ENCODE measurements at regions not wholly inside any gene's neighbourhood (a gene's known extent, or its start where the extent isn't known, plus 50 kb on each side); places are given as distances from the start of the nearest gene placed in this dataset.

GRCh38 chr3:110332629-110333028, 739.0 kb upstream of the NECTIN3 start:
- Histone ChIP-seq H3K27ac (ENCODE audit: low read depth, low read length, poor library complexity, severe bottlenecking) (no peak overlapping the region), H3K4me3 (ENCODE audit: low read depth, low read length, poor library complexity, severe bottlenecking) (no peak overlapping the region), H3K27me3 (replicated peaks; ENCODE audit: insufficient read depth, low read depth, low read length, poor library complexity) (no peaks in the 10 kb centered on the region), H3K9me3 (ENCODE audit: low read depth, low read length, poor library complexity, severe bottlenecking) (peaks cover 11% of the 10 kb centered on the region), H3K4me1 (ENCODE audit: insufficient read depth, low read length, poor library complexity, severe bottlenecking) (no peaks in the 10 kb centered on the region), H3K36me3 (ENCODE audit: insufficient read depth, low read length, poor library complexity, severe bottlenecking) (no peaks in the 10 kb centered on the region)
- no peak for TF ChIP-seq EZH2 (IDR thresholded peaks at IDR 0.05; ENCODE audit: borderline replicate concordance, low read depth, low read length, poor library complexity, severe bottlenecking)
- no peak for TF ChIP-seq CTCF (conservative IDR thresholded peaks at IDR 0.05; ENCODE audit: low read depth, low read length)
- ChIA-PET CTCF (interaction anchor here (0.6 kb wide), 1 partner anchor 710 kb away, joined by 7 read pairs; no protein-coding TSS in a partner anchor), POLR2A (ENCODE audit: low non-redundant PET) (no interaction called here)
- DNase-seq (ENCODE audit: low spot score): peak; percentile 23
- intact Hi-C loops (cut with micrococcal nuclease; ENCODE audit: unreplicated experiment): no loop called here
- no TSS peak for BruUV-seq (replicated peaks)

- H3K4me3 ChIP-seq (ENCODE audit: low read depth, low read length, poor library complexity, severe bottlenecking): no peak overlapping the region
- peaks cover 10% of the 10 kb centered on the region for H3K9me3 ChIP-seq (ENCODE audit: low read depth, low read length, poor library complexity, severe bottlenecking)
- ChIA-PET CTCF (no interaction called here), POLR2A (ENCODE audit: low non-redundant PET) (no interaction called here)
- no TSS peak for BruUV-seq (replicated peaks)
- no peak for TF ChIP-seq CTCF (conservative IDR thresholded peaks at IDR 0.05; ENCODE audit: low read depth, low read length)
- TF ChIP-seq EZH2 (IDR thresholded peaks at IDR 0.05; ENCODE audit: borderline replicate concordance, low read depth, low read length, poor library complexity, severe bottlenecking): no peak
- no peaks in the 10 kb centered on the region for H3K27me3 ChIP-seq (replicated peaks; ENCODE audit: insufficient read depth, low read depth, low read length, poor library complexity)
- H3K36me3 ChIP-seq (ENCODE audit: insufficient read depth, low read length, poor library complexity, severe bottlenecking): no peaks in the 10 kb centered on the region
- DNase-seq (ENCODE audit: low spot score): no peak
- intact Hi-C loops (cut with micrococcal nuclease; ENCODE audit: unreplicated experiment): no loop called here
- H3K4me1 ChIP-seq (ENCODE audit: insufficient read depth, low read length, poor library complexity, severe bottlenecking): no peaks in the 10 kb centered on the region
- H3K27ac ChIP-seq (ENCODE audit: low read depth, low read length, poor library complexity, severe bottlenecking): no peak overlapping the region
These were observed 730.6 kb upstream of the NECTIN3 start for GRCh38 chr3:110341047-110341446.

GRCh38 chr3:110343376-110343775, 728.2 kb upstream of the NECTIN3 start:
- DNase-seq (ENCODE audit: low spot score): no peak
- ChIA-PET POLR2A (ENCODE audit: low non-redundant PET) (no interaction called here), CTCF (no interaction called here)
- Histone ChIP-seq H3K4me1 (ENCODE audit: insufficient read depth, low read length, poor library complexity, severe bottlenecking) (no peaks in the 10 kb centered on the region), H3K9me3 (ENCODE audit: low read depth, low read length, poor library complexity, severe bottlenecking) (no peaks in the 10 kb centered on the region), H3K4me3 (ENCODE audit: low read depth, low read length, poor library complexity, severe bottlenecking) (no peak overlapping the region), H3K27me3 (replicated peaks; ENCODE audit: insufficient read depth, low read depth, low read length, poor library complexity) (no peaks in the 10 kb centered on the region), H3K36me3 (ENCODE audit: insufficient read depth, low read length, poor library complexity, severe bottlenecking) (no peaks in the 10 kb centered on the region), H3K27ac (ENCODE audit: low read depth, low read length, poor library complexity, severe bottlenecking) (no peak overlapping the region)
- TF ChIP-seq CTCF (conservative IDR thresholded peaks at IDR 0.05; ENCODE audit: low read depth, low read length): no peak
- no peak for TF ChIP-seq EZH2 (IDR thresholded peaks at IDR 0.05; ENCODE audit: borderline replicate concordance, low read depth, low read length, poor library complexity, severe bottlenecking)
- intact Hi-C loops (cut with micrococcal nuclease; ENCODE audit: unreplicated experiment): no loop called here
- no TSS peak for BruUV-seq (replicated peaks)

Data from A673 (cell line).